ENCODE measurements at regions not wholly inside any gene's neighbourhood (a gene's known extent, or its start where the extent isn't known, plus 50 kb on each side); places are given as distances from the start of the nearest gene placed in this dataset.

DNA sequence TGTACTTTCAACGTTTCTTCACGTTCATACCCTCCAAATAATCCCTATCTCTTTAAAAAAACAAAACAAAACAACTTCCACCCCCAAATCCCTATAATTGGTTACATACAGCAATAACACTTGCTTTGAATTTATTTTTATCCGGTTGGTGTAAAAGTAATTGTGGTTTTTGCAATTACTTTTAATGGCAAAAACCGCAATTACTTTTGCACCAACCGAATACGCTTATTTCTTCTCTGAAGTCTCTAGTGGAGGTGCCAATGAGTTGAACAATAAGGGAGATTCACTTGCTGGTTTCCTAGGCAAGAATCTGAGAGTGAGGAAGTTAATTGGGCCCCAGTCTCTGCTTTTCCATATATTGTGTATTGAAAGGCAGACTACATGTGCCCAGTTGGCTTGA is 133.3 kb downstream of the DACT1 start:
- H3K9me2 ChIP-seq (ENCODE audit: insufficient read depth) = no peaks in the 10 kb centered on the region
- TF ChIP-seq ZBTB33 (IDR thresholded peaks at IDR 0.05; ENCODE audit: extremely low read depth, insufficient replicate concordance, low read length) (no peak), JUND (IDR thresholded peaks at IDR 0.05) (no peak), REST (IDR thresholded peaks at IDR 0.05; ENCODE audit: low read depth) (no peak), MAX (IDR thresholded peaks at IDR 0.05) (no peak), ZFX (IDR thresholded peaks at IDR 0.05) (no peak), FOSL1 (IDR thresholded peaks at IDR 0.05; ENCODE audit: low read depth) (no peak), EZH2phosphoT487 (IDR thresholded peaks at IDR 0.05; ENCODE audit: borderline replicate concordance) (no peak), SP1 (IDR thresholded peaks at IDR 0.05; ENCODE audit: low read depth) (no peak), POLR2A (IDR thresholded peaks at IDR 0.05; ENCODE audit: borderline replicate concordance, extremely low read depth, insufficient read depth, insufficient read length) (no peak), RAD21 (IDR thresholded peaks at IDR 0.05; ENCODE audit: low read depth) (no peak), SIN3A (IDR thresholded peaks at IDR 0.05; ENCODE audit: low read depth) (no peak), CBX3 (IDR thresholded peaks at IDR 0.05; ENCODE audit: low read depth) (no peak)
- TF ChIP-seq, protein P1, sequence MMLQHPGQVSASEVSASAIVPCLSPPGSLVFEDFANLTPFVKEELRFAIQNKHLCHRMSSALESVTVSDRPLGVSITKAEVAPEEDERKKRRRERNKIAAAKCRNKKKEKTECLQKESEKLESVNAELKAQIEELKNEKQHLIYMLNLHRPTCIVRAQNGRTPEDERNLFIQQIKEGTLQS (IDR thresholded peaks at IDR 0.05) = no peak
- no TSS peak for BruUV-seq (replicated peaks)
- H3K9ac ChIP-seq (ENCODE audit: low read length) = no peak overlapping the region
- H3K4me1 ChIP-seq (ENCODE audit: control insufficient read depth in 1 of 2, insufficient read depth in 2 of 2, low read length in 2 of 2) = peaks cover 0 to 16% of the 10 kb centered on the region in 2 experiments; a peak in 3 of 4 replicates
- no peaks in the 10 kb centered on the region for H3K79me2 ChIP-seq (ENCODE audit: insufficient read depth, low read length)
- H3K4me2 ChIP-seq (ENCODE audit: low read length) = no peak overlapping the region
- H3K36me3 ChIP-seq (ENCODE audit: control insufficient read depth in 1 of 2, insufficient read depth in 2 of 2, low read length in 2 of 2) = no peaks in the 10 kb centered on the region
- CTCF ChIA-PET = no interaction called here
- no peaks in the 10 kb centered on the region for H4K20me1 ChIP-seq (ENCODE audit: insufficient read depth)
- intact Hi-C loops (cut with micrococcal nuclease) = no loop called here
- RAD21 ChIA-PET (ENCODE audit: low non-redundant PET in 1 of 2, low total read pairs in 2 of 2, uncharacterized antibody in 2 of 2, unreplicated experiment in 2 of 2) = no interaction called here
- DNase-seq (ENCODE audit: low read depth, low spot score) = no peak
- POLR2A ChIA-PET = no interaction called here
- no peak overlapping the region for H3K4me3 ChIP-seq (replicated peaks in 1 of 2; ENCODE audit: low read depth in 1 of 2, low read length in 2 of 2)
- H2AFZ ChIP-seq (ENCODE audit: low read depth, low read length, poor library complexity, severe bottlenecking) = no peak overlapping the region
- no peak overlapping the region for H3K27ac ChIP-seq (ENCODE audit: low read depth, low read length)
- no peaks in the 10 kb centered on the region; the same call in 1 of the 2 replicates for H3K27me3 ChIP-seq (ENCODE audit: insufficient read depth, low read length)
- no peaks in the 10 kb centered on the region for H3K9me3 ChIP-seq (ENCODE audit: control insufficient read depth in 1 of 2, insufficient read depth in 1 of 2, low read depth in 1 of 2, low read length in 2 of 2)
- ATAC-seq = no peak
